Gastrocnemius medialis (tissue), 4 donors: ENCODE measurements at regions not wholly inside any gene's neighbourhood (a gene's known extent, or its start where the extent isn't known, plus 50 kb on each side); places are given as distances from the start of the nearest gene placed in this dataset.

Experiments used
- CTCF ChIP-seq, 5 experiments: fragments of 450-650 bp in 3 of 5; fragments of 200-600 bp in 2 of 5; sonication (generic) in 2 of 5; IDR thresholded peaks in 4 of 5; conservative IDR thresholded peaks in 1 of 5; 1 replicate in 4 of 5; 2 replicates in 1 of 5; pipeline ENCODE4 v1.5.1; 2016 to 2019; ENCODE audit warnings: antibody characterized with exemption in 5 of 5, mild to moderate bottlenecking in 3 of 5, moderate library complexity in 3 of 5
- POLR2A ChIP-seq, 2 donors: fragments of 450-650 bp; IDR thresholded peaks; one replicate each; pipeline ENCODE4 v1.6.1; 2017; ENCODE audit warnings: antibody characterized with exemption in 2 of 2, mild to moderate bottlenecking in 2 of 2, moderate library complexity in 2 of 2

DNA sequence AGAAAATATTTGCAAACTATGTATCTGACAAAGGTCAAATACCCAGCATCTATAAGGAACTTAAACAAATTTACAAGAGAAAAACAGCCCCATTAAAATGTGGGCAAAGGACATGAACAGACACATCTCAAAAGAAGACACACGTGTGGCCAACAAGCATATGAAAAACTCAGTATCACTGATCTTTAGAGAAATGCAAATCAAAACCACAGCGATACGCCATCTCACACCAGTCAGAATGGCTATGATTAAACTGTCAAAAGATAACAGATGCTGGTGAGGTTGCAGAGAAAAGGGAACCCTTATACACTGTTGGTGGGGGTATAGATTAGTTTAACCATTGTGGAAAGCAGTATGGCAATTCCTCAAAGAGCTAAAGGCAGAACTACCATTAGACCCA, 64.3 kb upstream of the RBMS1 start:
- no peak for TF ChIP-seq CTCF (IDR thresholded peaks at IDR 0.05 in 4 of 5, conservative IDR thresholded peaks at IDR 0.05 in 1 of 5)
- no peak for TF ChIP-seq POLR2A (IDR thresholded peaks at IDR 0.05)
